ENCODE measurements at regions not wholly inside any gene's neighbourhood (a gene's known extent, or its start where the extent isn't known, plus 50 kb on each side); places are given as distances from the start of the nearest gene placed in this dataset.

DNA sequence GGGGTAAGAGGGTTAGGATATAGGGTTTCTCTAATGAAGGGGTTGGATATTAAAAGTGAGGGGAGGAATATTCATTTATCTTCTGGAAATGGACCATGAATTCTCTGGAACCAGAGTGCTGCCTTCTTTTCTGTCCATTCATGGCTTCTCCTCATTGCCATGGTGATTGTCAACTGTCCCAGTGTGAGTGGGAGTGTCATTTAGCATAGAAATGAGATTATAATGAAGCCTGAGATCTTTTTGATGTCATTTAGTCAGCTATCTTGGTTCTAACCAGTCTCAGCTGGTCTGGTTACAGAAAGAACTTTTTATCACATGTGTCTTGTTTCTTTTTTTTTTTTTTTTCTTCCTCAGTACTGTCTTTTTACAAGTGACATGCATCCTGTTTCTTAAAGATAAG lies 497.3 kb upstream of the PITX2 start (continued):
- TF ChIP-seq, protein P1, sequence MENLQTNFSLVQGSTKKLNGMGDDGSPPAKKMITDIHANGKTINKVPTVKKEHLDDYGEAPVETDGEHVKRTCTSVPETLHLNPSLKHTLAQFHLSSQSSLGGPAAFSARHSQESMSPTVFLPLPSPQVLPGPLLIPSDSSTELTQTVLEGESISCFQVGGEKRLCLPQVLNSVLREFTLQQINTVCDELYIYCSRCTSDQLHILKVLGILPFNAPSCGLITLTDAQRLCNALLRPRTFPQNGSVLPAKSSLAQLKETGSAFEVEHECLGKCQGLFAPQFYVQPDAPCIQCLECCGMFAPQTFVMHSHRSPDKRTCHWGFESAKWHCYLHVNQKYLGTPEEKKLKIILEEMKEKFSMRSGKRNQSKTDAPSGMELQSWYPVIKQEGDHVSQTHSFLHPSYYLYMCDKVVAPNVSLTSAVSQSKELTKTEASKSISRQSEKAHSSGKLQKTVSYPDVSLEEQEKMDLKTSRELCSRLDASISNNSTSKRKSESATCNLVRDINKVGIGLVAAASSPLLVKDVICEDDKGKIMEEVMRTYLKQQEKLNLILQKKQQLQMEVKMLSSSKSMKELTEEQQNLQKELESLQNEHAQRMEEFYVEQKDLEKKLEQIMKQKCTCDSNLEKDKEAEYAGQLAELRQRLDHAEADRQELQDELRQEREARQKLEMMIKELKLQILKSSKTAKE (IDR thresholded peaks at IDR 0.05; ENCODE audit: low read depth, poor library complexity, severe bottlenecking): no peak

DNA sequence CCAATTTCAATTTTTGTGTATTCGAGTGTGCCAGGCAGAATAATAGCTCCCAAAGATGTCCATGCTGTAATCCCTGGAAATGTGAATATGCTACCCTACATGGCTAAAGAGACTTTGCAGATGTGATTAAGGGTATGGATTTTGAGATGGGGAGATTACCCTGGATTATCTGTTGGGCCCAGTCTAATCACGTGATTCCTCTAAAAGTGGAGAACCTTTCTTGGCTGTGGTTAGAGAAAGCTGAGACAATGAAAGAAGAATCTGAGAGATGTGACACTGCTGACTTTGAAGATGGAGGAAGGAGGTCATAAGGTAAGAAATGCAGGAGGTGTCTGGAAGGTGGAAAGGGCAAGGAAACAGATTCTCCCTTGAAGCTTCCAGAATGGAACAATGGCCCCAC lies 503.5 kb upstream of the PITX2 start:
- ATAC-seq (no peak), FAIRE-seq (no peak), DNase-seq (ENCODE audit: low read depth, low spot score) (no peak)
- RAD21 ChIA-PET (ENCODE audit: unreplicated experiment): no interaction called here
- in situ Hi-C loops (cut with MboI) (no loop called here), intact Hi-C loops (cut with micrococcal nuclease; ENCODE audit: unreplicated experiment) (no loop called here)
- SMC1A ChIA-PET (ENCODE audit: uncharacterized antibody, unreplicated experiment): interaction anchor here (0.6 kb wide), 1 partner anchor 106 kb away, joined by 4 read pairs; no protein-coding TSS in a partner anchor
- CTCF ChIA-PET: no interaction called here
- Histone ChIP-seq H3K27me3 (replicated peaks in 1 of 2; ENCODE audit: control insufficient read depth in 2 of 2, insufficient read depth in 2 of 2, low read length in 1 of 2) (no peaks in the 10 kb centered on the region), H3K4me2 (ENCODE audit: control insufficient read depth, insufficient read depth) (no peak overlapping the region), H4K20me1 (ENCODE audit: control insufficient read depth, insufficient read depth) (no peaks in the 10 kb centered on the region), H3K27ac (ENCODE audit: control insufficient read depth, insufficient read depth) (no peak overlapping the region), H3K4me1 (ENCODE audit: control insufficient read depth, insufficient read depth, low read length) (no peaks in the 10 kb centered on the region), H3K4me3 (no peak overlapping the region), H3K36me3 (ENCODE audit: control insufficient read depth in 2 of 2, insufficient read depth in 2 of 2, low read length in 1 of 2) (no peaks in the 10 kb centered on the region), H3K9ac (ENCODE audit: control insufficient read depth, insufficient read depth, low read length) (no peak overlapping the region), H2AFZ (ENCODE audit: control insufficient read depth, low read depth, low read length) (no peak overlapping the region), H3K9me3 (replicated peaks; ENCODE audit: control insufficient read depth, insufficient read depth, low read length) (no peaks in the 10 kb centered on the region), H3K79me2 (ENCODE audit: control insufficient read depth, insufficient read depth, low read length) (no peaks in the 10 kb centered on the region)
- whole genome bisulfite sequencing (ENCODE audit: insufficient coverage, insufficient replicate concordance, low lambda C conversion rate, missing lambda C conversion rate): 21% methylated on average over 2 of the region's 2 CpGs
- no TSS peak for BruUV-seq (replicated peaks)
- POLR2A ChIA-PET: no interaction called here
- TF ChIP-seq TBL1XR1 (IDR thresholded peaks at IDR 0.05; ENCODE audit: low read depth, low read length): no peak
- no peak for TF ChIP-seq STAT3 (IDR thresholded peaks at IDR 0.05; ENCODE audit: low read depth, low read length)
- TF ChIP-seq EP300 (IDR thresholded peaks at IDR 0.05; ENCODE audit: borderline replicate concordance in 1 of 2, control insufficient read depth in 1 of 2, low read depth in 2 of 2, low read length in 2 of 2): no peak
- TF ChIP-seq CHD1 (IDR thresholded peaks at IDR 0.05; ENCODE audit: low read depth, low read length): no peak
- TF ChIP-seq STAT1 (conservative IDR thresholded peaks at IDR 0.05): no peak
- TF ChIP-seq, protein P2, sequence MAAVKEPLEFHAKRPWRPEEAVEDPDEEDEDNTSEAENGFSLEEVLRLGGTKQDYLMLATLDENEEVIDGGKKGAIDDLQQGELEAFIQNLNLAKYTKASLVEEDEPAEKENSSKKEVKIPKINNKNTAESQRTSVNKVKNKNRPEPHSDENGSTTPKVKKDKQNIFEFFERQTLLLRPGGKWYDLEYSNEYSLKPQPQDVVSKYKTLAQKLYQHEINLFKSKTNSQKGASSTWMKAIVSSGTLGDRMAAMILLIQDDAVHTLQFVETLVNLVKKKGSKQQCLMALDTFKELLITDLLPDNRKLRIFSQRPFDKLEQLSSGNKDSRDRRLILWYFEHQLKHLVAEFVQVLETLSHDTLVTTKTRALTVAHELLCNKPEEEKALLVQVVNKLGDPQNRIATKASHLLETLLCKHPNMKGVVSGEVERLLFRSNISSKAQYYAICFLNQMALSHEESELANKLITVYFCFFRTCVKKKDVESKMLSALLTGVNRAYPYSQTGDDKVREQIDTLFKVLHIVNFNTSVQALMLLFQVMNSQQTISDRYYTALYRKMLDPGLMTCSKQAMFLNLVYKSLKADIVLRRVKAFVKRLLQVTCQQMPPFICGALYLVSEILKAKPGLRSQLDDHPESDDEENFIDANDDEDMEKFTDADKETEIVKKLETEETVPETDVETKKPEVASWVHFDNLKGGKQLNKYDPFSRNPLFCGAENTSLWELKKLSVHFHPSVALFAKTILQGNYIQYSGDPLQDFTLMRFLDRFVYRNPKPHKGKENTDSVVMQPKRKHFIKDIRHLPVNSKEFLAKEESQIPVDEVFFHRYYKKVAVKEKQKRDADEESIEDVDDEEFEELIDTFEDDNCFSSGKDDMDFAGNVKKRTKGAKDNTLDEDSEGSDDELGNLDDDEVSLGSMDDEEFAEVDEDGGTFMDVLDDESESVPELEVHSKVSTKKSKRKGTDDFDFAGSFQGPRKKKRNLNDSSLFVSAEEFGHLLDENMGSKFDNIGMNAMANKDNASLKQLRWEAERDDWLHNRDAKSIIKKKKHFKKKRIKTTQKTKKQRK (IDR thresholded peaks at IDR 0.05; ENCODE audit: low read depth, low read length): no peak
- TF ChIP-seq JUND (IDR thresholded peaks at IDR 0.05; ENCODE audit: low read depth, low read length): no peak
- no peak for TF ChIP-seq RCOR1 (conservative IDR thresholded peaks at IDR 0.05; ENCODE audit: low read depth, low read length)
- no peak for TF ChIP-seq HDGF (IDR thresholded peaks at IDR 0.05)
- TF ChIP-seq, protein P3, sequence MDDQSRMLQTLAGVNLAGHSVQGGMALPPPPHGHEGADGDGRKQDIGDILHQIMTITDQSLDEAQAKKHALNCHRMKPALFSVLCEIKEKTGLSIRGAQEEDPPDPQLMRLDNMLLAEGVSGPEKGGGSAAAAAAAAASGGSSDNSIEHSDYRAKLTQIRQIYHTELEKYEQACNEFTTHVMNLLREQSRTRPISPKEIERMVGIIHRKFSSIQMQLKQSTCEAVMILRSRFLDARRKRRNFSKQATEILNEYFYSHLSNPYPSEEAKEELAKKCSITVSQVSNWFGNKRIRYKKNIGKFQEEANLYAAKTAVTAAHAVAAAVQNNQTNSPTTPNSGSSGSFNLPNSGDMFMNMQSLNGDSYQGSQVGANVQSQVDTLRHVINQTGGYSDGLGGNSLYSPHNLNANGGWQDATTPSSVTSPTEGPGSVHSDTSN (IDR thresholded peaks at IDR 0.05; ENCODE audit: insufficient replicate concordance, low read depth, low read length): no peak
- TF ChIP-seq NFYB (IDR thresholded peaks at IDR 0.05; ENCODE audit: insufficient read depth, low read depth, low read length): no peak
- TF ChIP-seq POLR2A (IDR thresholded peaks at IDR 0.05; ENCODE audit: low read depth, low read length): no peak
- TF ChIP-seq MXI1 (IDR thresholded peaks at IDR 0.05; ENCODE audit: low read depth, low read length): no peak
- TF ChIP-seq RELA (IDR thresholded peaks at IDR 0.05; ENCODE audit: borderline replicate concordance, partially characterized antibody): no peak
- TF ChIP-seq NFIC (IDR thresholded peaks at IDR 0.05; ENCODE audit: low read depth, low read length): no peak
- no peak for TF ChIP-seq JUNB (IDR thresholded peaks at IDR 0.05)
